HG03025 (cell line): ENCODE measurements at regions not wholly inside any gene's neighbourhood (a gene's known extent, or its start where the extent isn't known, plus 50 kb on each side); places are given as distances from the start of the nearest gene placed in this dataset.

Source experiments
- ATAC-seq: cut with Tn5 transposase; IDR thresholded peaks from one replicate; pipeline ENCODE4 v1.9.1; 2021; ENCODE audit warnings: mild to moderate bottlenecking, moderate library complexity; ENCODE audit not compliant: unreplicated experiment, low FRiP score

- no peak for ATAC-seq
These were observed 248.7 kb upstream of the PIK3C3 start for GRCh38 chr18:41706301-41706700.

GRCh38 chr18:41703744-41704530 lies 251.1 kb upstream of the PIK3C3 start:
- no peak for ATAC-seq

GRCh38 chr18:41700416-41700815 lies 254.6 kb upstream of the PIK3C3 start:
- no peak for ATAC-seq

- no peak for ATAC-seq
These were observed 259.6 kb upstream of the PIK3C3 start for GRCh38 chr18:41695441-41695840.

GRCh38 chr18:41693008-41693407 lies 262.0 kb upstream of the PIK3C3 start:
- no peak for ATAC-seq

- no peak for ATAC-seq
These were observed 264.5 kb upstream of the PIK3C3 start for GRCh38 chr18:41690332-41691127.

- no peak for ATAC-seq
These were observed 267.9 kb upstream of the PIK3C3 start for GRCh38 chr18:41687138-41687537.

- no peak for ATAC-seq
These were observed 273.7 kb upstream of the PIK3C3 start for GRCh38 chr18:41681138-41681880.

GRCh38 chr18:41674506-41674905 lies 280.5 kb upstream of the PIK3C3 start:
- ATAC-seq, result no peak

- ATAC-seq, result no peak
These were observed 288.8 kb upstream of the PIK3C3 start for GRCh38 chr18:41666231-41666630.

GRCh38 chr18:41665210-41665609 lies 289.8 kb upstream of the PIK3C3 start:
- ATAC-seq, result no peak

GRCh38 chr18:41660654-41661053 lies 294.4 kb upstream of the PIK3C3 start:
- no peak for ATAC-seq

GRCh38 chr18:41659438-41660130 lies 295.4 kb upstream of the PIK3C3 start:
- ATAC-seq, result no peak

- ATAC-seq, result no peak
These were observed 297.8 kb upstream of the PIK3C3 start for GRCh38 chr18:41657189-41657588.

- ATAC-seq, result no peak
These were observed 300.0 kb upstream of the PIK3C3 start for GRCh38 chr18:41655074-41655473.

GRCh38 chr18:41647914-41648313 lies 307.1 kb upstream of the PIK3C3 start:
- no peak for ATAC-seq

- no peak for ATAC-seq
These were observed 308.0 kb upstream of the PIK3C3 start for GRCh38 chr18:41646915-41647620.

GRCh38 chr18:41645589-41646360 lies 309.3 kb upstream of the PIK3C3 start:
- no peak for ATAC-seq

GRCh38 chr18:41644466-41644865 lies 310.6 kb upstream of the PIK3C3 start:
- ATAC-seq, result no peak
